ENCODE measurements at regions not wholly inside any gene's neighbourhood (a gene's known extent, or its start where the extent isn't known, plus 50 kb on each side); places are given as distances from the start of the nearest gene placed in this dataset.

GRCh38 chr22:22151308-22151707 is 93.3 kb upstream of the VPREB1 start:
- ChIA-PET CTCF (no interaction called here), POLR2A (no interaction called here)
- intact Hi-C loops (cut with micrococcal nuclease; ENCODE audit: unreplicated experiment), result no loop called here
- DNase-seq, result no peak
- Mint-ChIP-seq H3K4me3 (ENCODE audit: unreplicated experiment) (no peak overlapping the region), H3K36me3 (ENCODE audit: insufficient read depth, unreplicated experiment) (no peaks in the 10 kb centered on the region), H3K27ac (ENCODE audit: unreplicated experiment) (no peak overlapping the region), H3K27me3 (ENCODE audit: insufficient read depth, unreplicated experiment) (peaks cover 35% of the 10 kb centered on the region), H3K9me3 (ENCODE audit: unreplicated experiment) (no peaks in the 10 kb centered on the region), H3K4me1 (ENCODE audit: low read depth, unreplicated experiment) (no peaks in the 10 kb centered on the region)
- no peaks in the 10 kb centered on the region for H3K27me3 ChIP-seq (replicated peaks; ENCODE audit: control insufficient read depth, insufficient read depth, low read length)
- H3K4me3 ChIP-seq (ENCODE audit: low read depth, low read length), result no peak overlapping the region
- no peaks in the 10 kb centered on the region for H3K36me3 ChIP-seq (ENCODE audit: control insufficient read depth, insufficient read depth, low read length)
- BruUV-seq (replicated peaks), result no TSS peak
- H3K4me1 ChIP-seq, result no peaks in the 10 kb centered on the region
- no peaks in the 10 kb centered on the region for H3K9me3 ChIP-seq
- TF ChIP-seq, protein P1, sequence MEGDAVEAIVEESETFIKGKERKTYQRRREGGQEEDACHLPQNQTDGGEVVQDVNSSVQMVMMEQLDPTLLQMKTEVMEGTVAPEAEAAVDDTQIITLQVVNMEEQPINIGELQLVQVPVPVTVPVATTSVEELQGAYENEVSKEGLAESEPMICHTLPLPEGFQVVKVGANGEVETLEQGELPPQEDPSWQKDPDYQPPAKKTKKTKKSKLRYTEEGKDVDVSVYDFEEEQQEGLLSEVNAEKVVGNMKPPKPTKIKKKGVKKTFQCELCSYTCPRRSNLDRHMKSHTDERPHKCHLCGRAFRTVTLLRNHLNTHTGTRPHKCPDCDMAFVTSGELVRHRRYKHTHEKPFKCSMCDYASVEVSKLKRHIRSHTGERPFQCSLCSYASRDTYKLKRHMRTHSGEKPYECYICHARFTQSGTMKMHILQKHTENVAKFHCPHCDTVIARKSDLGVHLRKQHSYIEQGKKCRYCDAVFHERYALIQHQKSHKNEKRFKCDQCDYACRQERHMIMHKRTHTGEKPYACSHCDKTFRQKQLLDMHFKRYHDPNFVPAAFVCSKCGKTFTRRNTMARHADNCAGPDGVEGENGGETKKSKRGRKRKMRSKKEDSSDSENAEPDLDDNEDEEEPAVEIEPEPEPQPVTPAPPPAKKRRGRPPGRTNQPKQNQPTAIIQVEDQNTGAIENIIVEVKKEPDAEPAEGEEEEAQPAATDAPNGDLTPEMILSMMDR (IDR thresholded peaks at IDR 0.05; ENCODE audit: insufficient read depth in 1 of 2, low read depth in 1 of 2, low read length in 1 of 2, severe bottlenecking in 1 of 2, unreplicated experiment in 1 of 2), result no peak

GRCh38 chr22:22150457-22150856 is 94.1 kb upstream of the VPREB1 start:
- Mint-ChIP-seq H3K27ac (ENCODE audit: unreplicated experiment) (no peak overlapping the region), H3K9me3 (ENCODE audit: unreplicated experiment) (no peaks in the 10 kb centered on the region), H3K4me1 (ENCODE audit: low read depth, unreplicated experiment) (no peaks in the 10 kb centered on the region), H3K36me3 (ENCODE audit: insufficient read depth, unreplicated experiment) (no peaks in the 10 kb centered on the region), H3K4me3 (ENCODE audit: unreplicated experiment) (no peak overlapping the region), H3K27me3 (ENCODE audit: insufficient read depth, unreplicated experiment) (peaks cover 35% of the 10 kb centered on the region)
- intact Hi-C loops (cut with micrococcal nuclease; ENCODE audit: unreplicated experiment), result no loop called here
- H3K9me3 ChIP-seq, result no peaks in the 10 kb centered on the region
- H3K36me3 ChIP-seq (ENCODE audit: control insufficient read depth, insufficient read depth, low read length), result no peaks in the 10 kb centered on the region
- H3K4me1 ChIP-seq, result no peaks in the 10 kb centered on the region
- no peak overlapping the region for H3K4me3 ChIP-seq (ENCODE audit: low read depth, low read length)
- H3K27me3 ChIP-seq (replicated peaks; ENCODE audit: control insufficient read depth, insufficient read depth, low read length), result no peaks in the 10 kb centered on the region
- CTCF ChIA-PET, result no interaction called here
- BruUV-seq (replicated peaks), result no TSS peak
- POLR2A ChIA-PET, result no interaction called here
- TF ChIP-seq, protein P1 (IDR thresholded peaks at IDR 0.05; ENCODE audit: insufficient read depth in 1 of 2, low read depth in 1 of 2, low read length in 1 of 2, severe bottlenecking in 1 of 2, unreplicated experiment in 1 of 2), result no peak
- no peak for DNase-seq

GRCh38 chr22:22148905-22149304 is 95.7 kb upstream of the VPREB1 start:
- peaks cover 35% of the 10 kb centered on the region for H3K27me3 Mint-ChIP-seq (ENCODE audit: insufficient read depth, unreplicated experiment)
- Histone ChIP-seq H3K36me3 (ENCODE audit: control insufficient read depth, insufficient read depth, low read length) (no peaks in the 10 kb centered on the region), H3K27me3 (replicated peaks; ENCODE audit: control insufficient read depth, insufficient read depth, low read length) (no peaks in the 10 kb centered on the region), H3K9me3 (no peaks in the 10 kb centered on the region), H3K4me1 (no peaks in the 10 kb centered on the region), H3K4me3 (ENCODE audit: low read depth, low read length) (no peak overlapping the region)
- no peak overlapping the region for H3K27ac Mint-ChIP-seq (ENCODE audit: unreplicated experiment)
- intact Hi-C loops (cut with micrococcal nuclease; ENCODE audit: unreplicated experiment), result no loop called here
- H3K36me3 Mint-ChIP-seq (ENCODE audit: insufficient read depth, unreplicated experiment), result no peaks in the 10 kb centered on the region
- H3K4me1 Mint-ChIP-seq (ENCODE audit: low read depth, unreplicated experiment), result no peaks in the 10 kb centered on the region
- no peak overlapping the region for H3K4me3 Mint-ChIP-seq (ENCODE audit: unreplicated experiment)
- no peak for DNase-seq
- H3K9me3 Mint-ChIP-seq (ENCODE audit: unreplicated experiment), result no peaks in the 10 kb centered on the region
- CTCF ChIA-PET, result no interaction called here
- POLR2A ChIA-PET, result no interaction called here
- no TSS peak for BruUV-seq (replicated peaks)
- TF ChIP-seq, protein P1 (IDR thresholded peaks at IDR 0.05; ENCODE audit: insufficient read depth in 1 of 2, low read depth in 1 of 2, low read length in 1 of 2, severe bottlenecking in 1 of 2, unreplicated experiment in 1 of 2), result no peak

Data from Caco-2 (cell line).